ENCODE measurements at regions not wholly inside any gene's neighbourhood (a gene's known extent, or its start where the extent isn't known, plus 50 kb on each side); places are given as distances from the start of the nearest gene placed in this dataset.

DNA sequence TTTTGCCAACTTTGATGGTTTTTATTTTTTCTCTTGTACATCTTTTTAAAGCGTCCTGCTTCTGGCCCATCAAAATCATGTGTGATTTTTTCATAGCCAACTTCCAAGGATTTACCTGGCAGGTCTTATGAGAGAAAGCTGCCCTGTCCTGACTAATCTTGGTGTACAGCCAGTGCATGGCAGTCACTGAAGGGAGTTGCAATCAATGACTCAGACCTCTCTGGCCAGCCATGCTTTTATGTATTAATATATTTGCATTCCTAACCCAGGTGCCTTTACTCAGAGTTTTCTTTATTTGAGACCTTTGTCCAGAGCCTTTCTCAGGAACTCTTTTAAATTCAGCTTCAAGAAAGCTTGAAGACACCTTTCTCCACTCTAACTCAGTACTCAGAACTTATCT, 691.5 kb upstream of the HTR2C start:
- Histone ChIP-seq H3K36me3 (ENCODE audit: control insufficient read depth in 2 of 2, extremely low read depth in 1 of 2, insufficient read depth in 1 of 2, low read length in 1 of 2) (no peaks in the 10 kb centered on the region), H3K4me1 (ENCODE audit: control insufficient read depth in 1 of 2, extremely low read depth in 1 of 2, insufficient read depth in 2 of 2, low read length in 2 of 2) (no peaks in the 10 kb centered on the region), H3K27ac (ENCODE audit: low read length) (no peak overlapping the region), H3K27me3 (replicated peaks in 1 of 2; ENCODE audit: control insufficient read depth in 2 of 2, extremely low read depth in 1 of 2, insufficient read depth in 2 of 2, low read length in 1 of 2) (no peaks in the 10 kb centered on the region), H3K4me3 (ENCODE audit: control insufficient read depth in 1 of 2, extremely low read depth in 1 of 2, low read length in 1 of 2) (no peak overlapping the region), H3K9me3 (no peaks in the 10 kb centered on the region)
- DNase-seq (no peak), ATAC-seq (replicated peaks in 1 of 4) (no peak)
- no peak overlapping the region for H3K27ac Mint-ChIP-seq
- no peak overlapping the region for H3K4me3 Mint-ChIP-seq
- H3K36me3 Mint-ChIP-seq: no peaks in the 10 kb centered on the region
- peaks cover 0 to 5% (median 0%) of the 10 kb centered on the region in 3 donors for H3K9me3 Mint-ChIP-seq
- POLR2A ChIA-PET: no interaction called here
- WGBS (ENCODE audit: insufficient coverage): no CpG with 5 or more reads among the region's 1 CpG
- CTCF ChIA-PET: interaction anchor here in 1 of 2 donors (0.6 kb wide), 1 partner anchor 217 kb away, joined by 3 read pairs; no protein-coding TSS in a partner anchor
- no peaks in the 10 kb centered on the region for H3K4me1 Mint-ChIP-seq
- H3K27me3 Mint-ChIP-seq: peaks cover 0 to 10% of the 10 kb centered on the region in 2 donors

GRCh38 chrX:113873056-113873455, 710.8 kb upstream of the HTR2C start:
- ChIA-PET POLR2A (no interaction called here), CTCF (no interaction called here)
- Histone ChIP-seq H3K27ac (ENCODE audit: low read length) (no peak overlapping the region), H3K9me3 (no peaks in the 10 kb centered on the region), H3K4me1 (ENCODE audit: control insufficient read depth in 1 of 2, extremely low read depth in 1 of 2, insufficient read depth in 2 of 2, low read length in 2 of 2) (peaks cover 0 to 4% of the 10 kb centered on the region in 2 experiments), H3K36me3 (ENCODE audit: control insufficient read depth in 2 of 2, extremely low read depth in 1 of 2, insufficient read depth in 1 of 2, low read length in 1 of 2) (no peaks in the 10 kb centered on the region), H3K4me3 (ENCODE audit: control insufficient read depth in 1 of 2, extremely low read depth in 1 of 2, low read length in 1 of 2) (no peak overlapping the region), H3K27me3 (replicated peaks in 1 of 2; ENCODE audit: control insufficient read depth in 2 of 2, extremely low read depth in 1 of 2, insufficient read depth in 2 of 2, low read length in 1 of 2) (no peaks in the 10 kb centered on the region)
- H3K27ac Mint-ChIP-seq: no peak overlapping the region
- no peak for DNase-seq
- whole genome bisulfite sequencing (ENCODE audit: insufficient coverage): 80% methylated on average over 1 of the region's 3 CpGs
- H3K27me3 Mint-ChIP-seq: peaks cover 0 to 3% of the 10 kb centered on the region in 2 donors
- peaks cover 0 to 4% (median 0%) of the 10 kb centered on the region in 3 donors for H3K9me3 Mint-ChIP-seq
- ATAC-seq (replicated peaks in 1 of 4): no peak
- H3K4me3 Mint-ChIP-seq: no peak overlapping the region
- H3K4me1 Mint-ChIP-seq: peaks cover 0 to 2% (median 2%) of the 10 kb centered on the region in 3 donors
- H3K36me3 Mint-ChIP-seq: no peaks in the 10 kb centered on the region

DNA sequence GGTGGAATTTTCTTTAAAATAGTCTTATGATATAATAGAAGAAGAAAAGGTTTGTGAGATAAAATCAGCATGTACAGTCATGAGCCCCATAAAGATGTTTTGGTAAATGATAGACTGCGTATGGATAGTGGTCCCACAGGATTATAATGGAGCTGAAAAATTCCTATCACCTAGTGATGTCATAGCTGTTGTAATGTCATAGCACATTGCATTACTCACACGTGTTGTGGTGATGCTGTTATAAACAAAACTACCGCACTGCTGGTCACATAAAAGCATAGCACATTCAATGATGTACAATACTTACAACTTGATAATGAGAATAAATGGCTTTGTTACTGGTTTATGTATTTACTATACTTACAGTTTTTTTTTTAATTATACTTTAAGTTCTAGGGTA, 715.2 kb upstream of the HTR2C start:
- no peak for ATAC-seq (replicated peaks in 1 of 4)
- no peaks in the 10 kb centered on the region for H3K36me3 ChIP-seq (ENCODE audit: control insufficient read depth in 2 of 2, extremely low read depth in 1 of 2, insufficient read depth in 1 of 2, low read length in 1 of 2)
- Mint-ChIP-seq H3K4me3 (no peak overlapping the region), H3K27ac (no peak overlapping the region), H3K9me3 (peaks cover 0 to 4% (median 3%) of the 10 kb centered on the region in 3 donors), H3K36me3 (no peaks in the 10 kb centered on the region), H3K27me3 (no peaks in the 10 kb centered on the region), H3K4me1 (peaks cover 0 to 6% (median 2%) of the 10 kb centered on the region in 3 donors)
- no peaks in the 10 kb centered on the region for H3K9me3 ChIP-seq
- no peaks in the 10 kb centered on the region for H3K27me3 ChIP-seq (replicated peaks in 1 of 2; ENCODE audit: control insufficient read depth in 2 of 2, extremely low read depth in 1 of 2, insufficient read depth in 2 of 2, low read length in 1 of 2)
- ChIA-PET CTCF (no interaction called here), POLR2A (no interaction called here)
- H3K4me1 ChIP-seq (ENCODE audit: control insufficient read depth in 1 of 2, extremely low read depth in 1 of 2, insufficient read depth in 2 of 2, low read length in 2 of 2): peaks cover 0 to 4% of the 10 kb centered on the region in 2 experiments
- H3K27ac ChIP-seq (ENCODE audit: low read length): no peak overlapping the region
- H3K4me3 ChIP-seq (ENCODE audit: control insufficient read depth in 1 of 2, extremely low read depth in 1 of 2, low read length in 1 of 2): no peak overlapping the region
- WGBS (ENCODE audit: insufficient coverage): no CpG with 5 or more reads among the region's 3 CpGs
- no peak for DNase-seq

GRCh38 chrX:113868177-113868576, 715.7 kb upstream of the HTR2C start:
- DNase-seq (no peak), ATAC-seq (replicated peaks in 1 of 4) (no peak)
- Mint-ChIP-seq H3K36me3 (no peaks in the 10 kb centered on the region), H3K9me3 (peaks cover 0 to 4% (median 3%) of the 10 kb centered on the region in 3 donors), H3K4me1 (peaks cover 0 to 6% (median 2%) of the 10 kb centered on the region in 3 donors), H3K27me3 (no peaks in the 10 kb centered on the region), H3K4me3 (no peak overlapping the region), H3K27ac (no peak overlapping the region)
- Histone ChIP-seq H3K27ac (ENCODE audit: low read length) (no peak overlapping the region), H3K36me3 (ENCODE audit: control insufficient read depth in 2 of 2, extremely low read depth in 1 of 2, insufficient read depth in 1 of 2, low read length in 1 of 2) (no peaks in the 10 kb centered on the region), H3K4me1 (ENCODE audit: control insufficient read depth in 1 of 2, extremely low read depth in 1 of 2, insufficient read depth in 2 of 2, low read length in 2 of 2) (peaks cover 0 to 4% of the 10 kb centered on the region in 2 experiments), H3K9me3 (no peaks in the 10 kb centered on the region), H3K4me3 (ENCODE audit: control insufficient read depth in 1 of 2, extremely low read depth in 1 of 2, low read length in 1 of 2) (no peak overlapping the region), H3K27me3 (replicated peaks in 1 of 2; ENCODE audit: control insufficient read depth in 2 of 2, extremely low read depth in 1 of 2, insufficient read depth in 2 of 2, low read length in 1 of 2) (no peaks in the 10 kb centered on the region)
- POLR2A ChIA-PET: no interaction called here
- WGBS (ENCODE audit: insufficient coverage): no CpG with 5 or more reads among the region's 5 CpGs
- CTCF ChIA-PET: no interaction called here

DNA sequence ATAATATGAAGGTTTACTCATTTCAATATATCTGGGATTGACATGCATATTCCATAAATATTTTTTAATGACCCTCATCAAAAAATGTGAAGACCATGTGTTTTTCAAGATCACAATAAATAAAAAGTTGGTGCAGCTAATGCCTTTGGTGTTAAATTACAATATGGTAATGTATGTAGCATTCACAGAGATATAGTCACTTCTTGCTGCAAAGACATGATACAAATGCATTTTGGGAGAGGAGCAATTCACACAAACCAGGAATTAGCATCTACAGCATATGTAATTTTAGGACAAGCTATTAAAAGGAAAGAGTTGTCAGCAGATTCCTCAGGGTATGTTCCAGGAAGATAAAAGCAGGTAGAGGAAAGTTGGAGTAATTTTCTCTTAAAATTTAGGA, 734.5 kb upstream of the HTR2C start:
- Mint-ChIP-seq H3K4me3 (no peak overlapping the region), H3K27ac (no peak overlapping the region), H3K4me1 (no peaks in the 10 kb centered on the region), H3K9me3 (peaks cover 0 to 3% (median 0%) of the 10 kb centered on the region in 3 donors), H3K36me3 (no peaks in the 10 kb centered on the region), H3K27me3 (peaks cover 0 to 6% of the 10 kb centered on the region in 2 donors)
- Histone ChIP-seq H3K36me3 (ENCODE audit: control insufficient read depth in 2 of 2, extremely low read depth in 1 of 2, insufficient read depth in 1 of 2, low read length in 1 of 2) (no peaks in the 10 kb centered on the region), H3K27ac (ENCODE audit: low read length) (no peak overlapping the region), H3K27me3 (replicated peaks in 1 of 2; ENCODE audit: control insufficient read depth in 2 of 2, extremely low read depth in 1 of 2, insufficient read depth in 2 of 2, low read length in 1 of 2) (no peaks in the 10 kb centered on the region), H3K4me1 (ENCODE audit: control insufficient read depth in 1 of 2, extremely low read depth in 1 of 2, insufficient read depth in 2 of 2, low read length in 2 of 2) (no peaks in the 10 kb centered on the region), H3K4me3 (ENCODE audit: control insufficient read depth in 1 of 2, extremely low read depth in 1 of 2, low read length in 1 of 2) (no peak overlapping the region), H3K9me3 (no peaks in the 10 kb centered on the region)
- POLR2A ChIA-PET: no interaction called here
- no peak for DNase-seq
- ATAC-seq (replicated peaks in 1 of 4): no peak
- CTCF ChIA-PET: no interaction called here

DNA sequence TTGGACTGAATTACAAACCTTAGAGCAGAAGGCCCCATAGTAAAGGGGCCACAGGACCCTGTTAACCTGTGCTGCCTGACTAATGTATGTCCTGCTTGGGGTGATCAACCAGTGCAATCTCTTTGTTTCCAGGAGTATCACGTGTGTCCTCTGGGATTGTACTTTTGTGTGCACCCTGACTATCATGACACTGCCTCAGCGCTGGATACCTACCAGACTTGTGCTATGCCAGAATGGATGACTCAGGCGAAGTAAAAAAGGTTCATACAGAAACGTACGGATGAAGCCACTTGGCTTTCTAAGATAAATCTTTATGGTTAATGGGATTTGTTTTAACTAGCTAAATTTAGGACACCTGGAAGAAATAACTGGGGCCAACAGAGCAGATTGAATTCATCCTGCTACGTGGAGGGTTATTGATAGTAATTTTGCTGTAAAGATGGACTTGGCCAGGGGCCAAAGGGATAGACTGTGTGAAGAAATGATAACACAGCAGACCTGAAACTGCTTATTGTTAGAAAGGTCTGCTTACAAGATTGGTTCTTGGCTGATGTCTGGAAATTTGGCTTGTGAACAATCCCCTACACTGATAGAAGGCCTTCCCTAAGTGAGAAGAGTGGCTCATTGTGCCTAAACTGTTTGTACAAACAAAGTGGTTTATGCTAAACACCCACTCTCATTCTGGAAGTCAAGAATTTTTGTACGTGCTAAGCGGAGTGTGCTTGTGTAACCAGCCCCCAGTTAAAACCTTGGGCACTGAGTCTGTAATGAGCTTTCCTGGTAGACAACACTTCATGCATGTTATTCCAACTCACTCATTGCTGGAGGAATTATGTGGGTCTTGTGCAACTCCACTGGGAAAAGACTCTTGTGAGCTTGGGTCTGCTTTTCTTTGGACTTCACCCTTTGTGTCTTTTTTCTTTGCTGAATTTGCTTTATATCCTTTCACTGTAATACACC, 750.5 kb upstream of the HTR2C start:
- POLR2A ChIA-PET: no interaction called here
- CTCF ChIA-PET: no interaction called here
- Mint-ChIP-seq H3K27ac (no peak overlapping the region), H3K4me3 (no peak overlapping the region), H3K36me3 (no peaks in the 10 kb centered on the region), H3K9me3 (peaks cover 0 to 4% (median 0%) of the 10 kb centered on the region in 3 donors), H3K4me1 (no peaks in the 10 kb centered on the region), H3K27me3 (no peaks in the 10 kb centered on the region)
- 81% methylated on average over 5 of the region's 8 CpGs for WGBS (ENCODE audit: insufficient coverage)
- no peaks in the 10 kb centered on the region for H3K27me3 ChIP-seq (replicated peaks in 1 of 2; ENCODE audit: control insufficient read depth in 2 of 2, extremely low read depth in 1 of 2, insufficient read depth in 2 of 2, low read length in 1 of 2)
- no peaks in the 10 kb centered on the region for H3K36me3 ChIP-seq (ENCODE audit: control insufficient read depth in 2 of 2, extremely low read depth in 1 of 2, insufficient read depth in 1 of 2, low read length in 1 of 2)
- H3K4me1 ChIP-seq (ENCODE audit: control insufficient read depth in 1 of 2, extremely low read depth in 1 of 2, insufficient read depth in 2 of 2, low read length in 2 of 2): no peaks in the 10 kb centered on the region
- no peaks in the 10 kb centered on the region for H3K9me3 ChIP-seq
- no peak for DNase-seq
- ATAC-seq (replicated peaks in 1 of 4): no peak
- H3K4me3 ChIP-seq (ENCODE audit: control insufficient read depth in 1 of 2, extremely low read depth in 1 of 2, low read length in 1 of 2): no peak overlapping the region
- H3K27ac ChIP-seq (ENCODE audit: low read length): no peak overlapping the region
